PC-3 (cell line): ENCODE measurements at regions not wholly inside any gene's neighbourhood (a gene's known extent, or its start where the extent isn't known, plus 50 kb on each side); places are given as distances from the start of the nearest gene placed in this dataset.

Source experiments
- EZH2 ChIP-seq: fragments of 300-600 bp; sonication (generic); IDR thresholded peaks from one replicate; pipeline ENCODE4 v1.6.1; 2017; ENCODE audit warnings: antibody characterized with exemption, mild to moderate bottlenecking, low read length; ENCODE audit not compliant: unreplicated experiment
- EZH2phosphoT487 ChIP-seq: fragments of 300-600 bp; sonication (generic); IDR thresholded peaks from 2 replicates; pipeline ENCODE4 v1.6.1; 2018; ENCODE audit warnings: mild to moderate bottlenecking, antibody characterized with exemption, low read length, borderline replicate concordance
- TF ChIP-seq, protein P1 (sequence below): fragments of 300-600 bp; sonication (generic); conservative IDR thresholded peaks from 2 replicates; pipeline ENCODE4 v1.5.1; 2017; ENCODE audit warnings: antibody characterized with exemption, low read depth, mild to moderate bottlenecking, low read length

DNA sequence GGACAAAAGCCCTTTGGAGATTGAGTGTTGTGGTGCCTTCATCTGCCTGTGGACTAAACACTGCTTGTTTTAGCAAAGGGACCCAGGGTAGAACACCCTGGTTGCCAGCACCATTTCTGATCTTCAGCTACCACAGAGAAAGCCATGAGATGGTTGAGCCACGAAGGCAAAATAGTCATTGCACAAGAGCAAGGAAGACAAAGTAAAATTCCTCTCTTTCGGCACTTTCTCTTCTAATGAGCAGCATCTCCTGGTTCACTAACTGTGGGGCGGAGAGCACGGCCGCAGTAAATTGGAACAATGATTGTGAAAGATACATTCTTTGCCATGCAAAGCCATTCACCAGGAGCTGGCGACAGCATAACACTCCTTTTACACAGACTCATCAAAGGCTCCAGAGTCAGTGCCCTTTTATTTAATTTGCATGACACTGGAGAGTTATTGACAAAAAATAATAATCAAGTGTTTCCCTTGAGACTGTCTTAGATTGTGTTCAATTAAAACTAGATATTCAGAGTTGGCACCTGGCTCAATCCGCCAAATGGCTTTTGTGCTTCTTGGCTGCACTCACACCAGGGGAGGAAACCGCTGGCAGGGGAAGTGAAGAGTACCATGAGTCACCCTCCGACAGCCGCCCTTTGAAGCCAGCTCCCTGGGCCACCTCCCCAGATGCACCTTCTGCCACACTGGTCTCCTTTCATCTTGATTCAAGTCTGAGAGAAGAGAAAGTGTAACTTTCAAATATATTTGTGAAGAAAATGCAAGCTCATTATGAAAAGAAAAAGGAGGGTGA is 100.5 kb upstream of the MEIS1 start:
- TF ChIP-seq, protein P1, sequence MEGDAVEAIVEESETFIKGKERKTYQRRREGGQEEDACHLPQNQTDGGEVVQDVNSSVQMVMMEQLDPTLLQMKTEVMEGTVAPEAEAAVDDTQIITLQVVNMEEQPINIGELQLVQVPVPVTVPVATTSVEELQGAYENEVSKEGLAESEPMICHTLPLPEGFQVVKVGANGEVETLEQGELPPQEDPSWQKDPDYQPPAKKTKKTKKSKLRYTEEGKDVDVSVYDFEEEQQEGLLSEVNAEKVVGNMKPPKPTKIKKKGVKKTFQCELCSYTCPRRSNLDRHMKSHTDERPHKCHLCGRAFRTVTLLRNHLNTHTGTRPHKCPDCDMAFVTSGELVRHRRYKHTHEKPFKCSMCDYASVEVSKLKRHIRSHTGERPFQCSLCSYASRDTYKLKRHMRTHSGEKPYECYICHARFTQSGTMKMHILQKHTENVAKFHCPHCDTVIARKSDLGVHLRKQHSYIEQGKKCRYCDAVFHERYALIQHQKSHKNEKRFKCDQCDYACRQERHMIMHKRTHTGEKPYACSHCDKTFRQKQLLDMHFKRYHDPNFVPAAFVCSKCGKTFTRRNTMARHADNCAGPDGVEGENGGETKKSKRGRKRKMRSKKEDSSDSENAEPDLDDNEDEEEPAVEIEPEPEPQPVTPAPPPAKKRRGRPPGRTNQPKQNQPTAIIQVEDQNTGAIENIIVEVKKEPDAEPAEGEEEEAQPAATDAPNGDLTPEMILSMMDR, result no peak
- TF ChIP-seq EZH2 (no peak), EZH2phosphoT487 (no peak)
